Caco-2 (cell line): ENCODE measurements at regions not wholly inside any gene's neighbourhood (a gene's known extent, or its start where the extent isn't known, plus 50 kb on each side); places are given as distances from the start of the nearest gene placed in this dataset.

Experiments used
- BruUV-seq: library from RNA; stranded (reverse); fragments of 400-500 nt; replicated peaks from 2 replicates; lab custom pipeline; 2021; lab: Mats Ljungman, UMichigan
- CTCF ChIA-PET: fragments of 300-600 bp; sonication (Branson Sonifier 250); formaldehyde crosslinking; loops from one replicate; lab custom pipeline; 2022; ENCODE audit warnings: antibody characterized with exemption; lab: Charles Lee
- POLR2A ChIA-PET: fragments of 300-600 bp; sonication (Branson Sonifier 250); formaldehyde crosslinking; loops from one replicate; lab custom pipeline; 2022; ENCODE audit warnings: antibody characterized with exemption; lab: Charles Lee
- DNase-seq, 2 experiments: peaks; one replicate each; pipeline versions ENCODE4 v3.0.0 to v3.0.0-alpha.2; 2020 to 2022
- H3K27me3 ChIP-seq: replicated peaks from 2 replicates; pipeline ENCODE4 v1.6.0; 2011; ENCODE audit warnings: low read length; ENCODE audit not compliant: control insufficient read depth, insufficient read depth
- H3K36me3 ChIP-seq: 2 replicates; pipeline ENCODE4 v1.5.1; 2011; ENCODE audit warnings: low read length; ENCODE audit not compliant: control insufficient read depth, insufficient read depth
- H3K4me1 ChIP-seq: fragments of 250-450 bp; sonication (Bioruptor Pico); 2 replicates; pipeline ENCODE4 v1.5.1; 2020; ENCODE audit warnings: mild to moderate bottlenecking
- H3K4me3 ChIP-seq: 2 replicates; pipeline ENCODE4 v1.5.1; 2011; ENCODE audit warnings: low read depth, mild to moderate bottlenecking, control low read depth, low read length
- H3K9me3 ChIP-seq: fragments of 250-450 bp; sonication (Bioruptor Pico); 2 replicates; pipeline ENCODE4 v1.5.1; 2020; ENCODE audit warnings: mild to moderate bottlenecking, moderate library complexity
- H3K27ac Mint-ChIP-seq: one replicate; pipeline ENCODE4 v1.8.0; 2022; ENCODE audit warnings: mixed read lengths; ENCODE audit not compliant: unreplicated experiment
- H3K27me3 Mint-ChIP-seq: one replicate; pipeline ENCODE4 v1.8.0; 2022; ENCODE audit warnings: mixed read lengths; ENCODE audit not compliant: insufficient read depth, unreplicated experiment
- H3K36me3 Mint-ChIP-seq: one replicate; pipeline ENCODE4 v1.8.0; 2022; ENCODE audit warnings: mild to moderate bottlenecking, mixed read lengths; ENCODE audit not compliant: insufficient read depth, unreplicated experiment
- H3K4me1 Mint-ChIP-seq: one replicate; pipeline ENCODE4 v1.8.0; 2022; ENCODE audit warnings: low read depth, mixed read lengths; ENCODE audit not compliant: unreplicated experiment
- H3K4me3 Mint-ChIP-seq: one replicate; pipeline ENCODE4 v1.8.0; 2022; ENCODE audit warnings: mild to moderate bottlenecking, moderate library complexity, mixed read lengths; ENCODE audit not compliant: unreplicated experiment
- H3K9me3 Mint-ChIP-seq: one replicate; pipeline ENCODE4 v1.8.0; 2022; ENCODE audit warnings: mixed read lengths; ENCODE audit not compliant: unreplicated experiment
- CTCF ChIP-seq, 2 experiments: fragments of 200-600 bp in 1 of 2; IDR thresholded peaks; 1 replicate in 1 of 2; 2 replicates in 1 of 2; pipeline versions ENCODE4 v1.5.1 to v1.8.0; 2011 to 2022; ENCODE audit warnings: antibody characterized with exemption in 1 of 2, control low read depth in 1 of 2, inconsistent platforms in 1 of 2, low read depth in 1 of 2, low read length in 1 of 2, mild to moderate bottlenecking in 1 of 2, moderate library complexity in 1 of 2; ENCODE audit not compliant: insufficient read depth in 1 of 2, severe bottlenecking in 1 of 2, unreplicated experiment in 1 of 2
- intact Hi-C: fragments of 100-400 bp; cut with micrococcal nuclease; formaldehyde crosslinking; loops from one replicate; pipeline ENCODE4 v1.10.0; 2022; ENCODE audit not compliant: unreplicated experiment

DNA sequence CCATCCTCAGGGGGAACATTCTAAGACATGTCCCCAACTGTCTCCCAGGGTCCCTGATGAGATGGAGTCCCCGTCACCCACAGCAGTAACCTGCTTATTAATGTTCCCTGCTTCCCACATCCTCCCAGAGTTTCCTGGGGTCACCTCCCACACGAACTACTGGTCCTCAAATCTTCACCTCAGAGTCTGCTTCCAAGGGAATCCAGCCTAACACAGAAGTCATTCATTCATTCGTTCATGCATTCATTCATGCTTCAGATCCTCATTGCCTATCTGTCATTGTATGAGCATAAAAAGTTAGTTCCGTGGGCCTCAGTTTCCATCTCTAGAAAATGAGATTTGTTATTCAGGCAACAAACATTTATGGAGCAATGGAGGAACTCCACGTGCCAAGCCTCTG, 516.2 kb downstream of the SHQ1 start:
- Mint-ChIP-seq H3K27me3 (peaks cover 3% of the 10 kb centered on the region), H3K36me3 (no peaks in the 10 kb centered on the region), H3K4me1 (no peaks in the 10 kb centered on the region), H3K4me3 (no peak overlapping the region), H3K27ac (no peak overlapping the region), H3K9me3 (no peaks in the 10 kb centered on the region)
- Histone ChIP-seq H3K9me3 (no peaks in the 10 kb centered on the region), H3K27me3 (no peaks in the 10 kb centered on the region), H3K36me3 (no peaks in the 10 kb centered on the region), H3K4me1 (no peaks in the 10 kb centered on the region), H3K4me3 (no peak overlapping the region)
- no TSS peak for BruUV-seq
- no peak for DNase-seq
- intact Hi-C loops, result no loop called here
- CTCF ChIA-PET, result no interaction called here
- POLR2A ChIA-PET, result no interaction called here
- TF ChIP-seq CTCF (IDR thresholded peaks at IDR 0.05; ENCODE audit: insufficient read depth in 1 of 2, low read depth in 1 of 2, low read length in 1 of 2, severe bottlenecking in 1 of 2, unreplicated experiment in 1 of 2), result no peak

- H3K4me3 Mint-ChIP-seq, result no peak overlapping the region
- Histone ChIP-seq H3K4me1 (no peaks in the 10 kb centered on the region), H3K36me3 (no peaks in the 10 kb centered on the region), H3K9me3 (no peaks in the 10 kb centered on the region), H3K4me3 (no peak overlapping the region), H3K27me3 (no peaks in the 10 kb centered on the region)
- H3K27ac Mint-ChIP-seq, result no peak overlapping the region
- intact Hi-C loops, result no loop called here
- no peaks in the 10 kb centered on the region for H3K9me3 Mint-ChIP-seq
- TF ChIP-seq CTCF (IDR thresholded peaks at IDR 0.05; ENCODE audit: insufficient read depth in 1 of 2, low read depth in 1 of 2, low read length in 1 of 2, severe bottlenecking in 1 of 2, unreplicated experiment in 1 of 2), result no peak
- no peak for DNase-seq
- H3K36me3 Mint-ChIP-seq, result no peaks in the 10 kb centered on the region
- ChIA-PET POLR2A (no interaction called here), CTCF (no interaction called here)
- BruUV-seq, result no TSS peak
- peaks cover 3% of the 10 kb centered on the region for H3K27me3 Mint-ChIP-seq
- H3K4me1 Mint-ChIP-seq, result no peaks in the 10 kb centered on the region
These were observed 517.2 kb downstream of the SHQ1 start for GRCh38 chr3:72331076-72331475.

DNA sequence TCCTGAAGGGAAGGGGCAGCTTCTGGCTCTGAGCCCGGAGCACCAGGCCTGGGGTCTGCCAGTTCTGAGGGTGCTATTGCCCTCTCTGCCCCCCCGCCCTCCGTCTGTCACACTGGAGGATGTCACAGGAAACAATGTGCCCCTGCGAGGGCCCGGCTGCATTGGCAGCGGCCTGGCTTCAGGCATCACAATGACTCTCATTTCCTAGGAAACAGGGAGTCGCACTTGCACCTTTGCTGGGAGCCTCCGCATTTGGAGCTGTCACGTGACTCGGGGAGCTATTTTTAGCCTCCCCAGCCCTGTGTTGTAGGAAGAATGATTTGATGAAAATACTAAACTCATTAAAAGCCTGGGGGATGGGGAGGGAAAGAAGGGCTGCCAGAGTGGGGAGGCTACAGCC, 518.9 kb downstream of the SHQ1 start:
- Mint-ChIP-seq H3K9me3 (no peaks in the 10 kb centered on the region), H3K4me3 (no peak overlapping the region), H3K36me3 (no peaks in the 10 kb centered on the region), H3K27ac (no peak overlapping the region), H3K27me3 (peaks cover 3% of the 10 kb centered on the region), H3K4me1 (no peaks in the 10 kb centered on the region)
- DNase-seq, result no peak
- Histone ChIP-seq H3K9me3 (no peaks in the 10 kb centered on the region), H3K36me3 (no peaks in the 10 kb centered on the region), H3K27me3 (no peaks in the 10 kb centered on the region), H3K4me3 (no peak overlapping the region), H3K4me1 (no peaks in the 10 kb centered on the region)
- TF ChIP-seq CTCF (IDR thresholded peaks at IDR 0.05; ENCODE audit: insufficient read depth in 1 of 2, low read depth in 1 of 2, low read length in 1 of 2, severe bottlenecking in 1 of 2, unreplicated experiment in 1 of 2), result no peak
- ChIA-PET CTCF (no interaction called here), POLR2A (no interaction called here)
- intact Hi-C loops, result no loop called here
- no TSS peak for BruUV-seq
